BE2C (cell line): ENCODE measurements at regions not wholly inside any gene's neighbourhood (a gene's known extent, or its start where the extent isn't known, plus 50 kb on each side); places are given as distances from the start of the nearest gene placed in this dataset.

Experiments used
- DNase-seq: peaks from one replicate; pipeline ENCODE4 v3.0.0-alpha.2; 2020
- H3K27me3 ChIP-seq: fragments of 250-450 bp; sonication (Bioruptor Pico); 2 replicates; pipeline ENCODE4 v1.5.1; 2020; ENCODE audit warnings: mild to moderate bottlenecking
- H3K36me3 ChIP-seq: fragments of 250-450 bp; sonication (Bioruptor Pico); 2 replicates; pipeline ENCODE4 v1.5.1; 2020; ENCODE audit warnings: mild to moderate bottlenecking
- H3K4me1 ChIP-seq: fragments of 250-450 bp; sonication (Bioruptor Pico); 2 replicates; pipeline ENCODE4 v1.5.1; 2020
- H3K4me3 ChIP-seq: 2 replicates; pipeline ENCODE4 v1.5.1; 2011; ENCODE audit warnings: low read depth, low read length
- H3K9me3 ChIP-seq: fragments of 250-450 bp; sonication (Bioruptor Pico); 2 replicates; pipeline ENCODE4 v1.5.1; 2020
- TF ChIP-seq, protein P1 (sequence below): IDR thresholded peaks from 2 replicates; pipeline ENCODE4 v1.5.1; 2012; ENCODE audit warnings: mild to moderate bottlenecking, low read depth, low read length

GRCh38 chr17:31693433-31694220 is 165.4 kb downstream of the COPRS start:
- Histone ChIP-seq H3K27me3 (no peaks in the 10 kb centered on the region), H3K36me3 (no peaks in the 10 kb centered on the region), H3K9me3 (no peaks in the 10 kb centered on the region), H3K4me3 (no peak overlapping the region), H3K4me1 (peaks cover 6% of the 10 kb centered on the region; the same call in 1 of the 2 replicates)
- TF ChIP-seq, protein P1, sequence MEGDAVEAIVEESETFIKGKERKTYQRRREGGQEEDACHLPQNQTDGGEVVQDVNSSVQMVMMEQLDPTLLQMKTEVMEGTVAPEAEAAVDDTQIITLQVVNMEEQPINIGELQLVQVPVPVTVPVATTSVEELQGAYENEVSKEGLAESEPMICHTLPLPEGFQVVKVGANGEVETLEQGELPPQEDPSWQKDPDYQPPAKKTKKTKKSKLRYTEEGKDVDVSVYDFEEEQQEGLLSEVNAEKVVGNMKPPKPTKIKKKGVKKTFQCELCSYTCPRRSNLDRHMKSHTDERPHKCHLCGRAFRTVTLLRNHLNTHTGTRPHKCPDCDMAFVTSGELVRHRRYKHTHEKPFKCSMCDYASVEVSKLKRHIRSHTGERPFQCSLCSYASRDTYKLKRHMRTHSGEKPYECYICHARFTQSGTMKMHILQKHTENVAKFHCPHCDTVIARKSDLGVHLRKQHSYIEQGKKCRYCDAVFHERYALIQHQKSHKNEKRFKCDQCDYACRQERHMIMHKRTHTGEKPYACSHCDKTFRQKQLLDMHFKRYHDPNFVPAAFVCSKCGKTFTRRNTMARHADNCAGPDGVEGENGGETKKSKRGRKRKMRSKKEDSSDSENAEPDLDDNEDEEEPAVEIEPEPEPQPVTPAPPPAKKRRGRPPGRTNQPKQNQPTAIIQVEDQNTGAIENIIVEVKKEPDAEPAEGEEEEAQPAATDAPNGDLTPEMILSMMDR, result no peak
- no peak for DNase-seq

DNA sequence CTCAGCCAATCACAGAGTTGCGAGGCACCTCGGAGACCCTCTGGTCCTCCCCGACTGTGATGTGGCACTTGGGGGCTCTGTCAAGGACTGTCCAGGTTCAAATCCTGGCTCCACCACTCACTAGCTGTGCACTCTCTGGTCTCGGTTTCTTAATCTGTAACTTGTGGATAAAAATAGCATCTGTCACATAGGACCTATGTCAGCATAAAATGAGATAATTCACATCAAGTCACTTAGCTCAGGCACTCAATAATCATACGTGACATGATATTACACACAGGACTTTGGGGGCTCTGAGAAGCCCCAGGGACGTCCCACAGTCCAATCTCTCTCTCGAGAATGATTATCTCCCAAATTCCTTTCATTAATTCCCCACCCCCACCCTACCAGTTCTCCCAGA is 166.4 kb downstream of the COPRS start:
- H3K27me3 ChIP-seq, result no peaks in the 10 kb centered on the region
- H3K36me3 ChIP-seq, result no peaks in the 10 kb centered on the region
- peaks cover 6% of the 10 kb centered on the region; the same call in 1 of the 2 replicates for H3K4me1 ChIP-seq
- no peak for DNase-seq
- H3K9me3 ChIP-seq, result no peaks in the 10 kb centered on the region
- H3K4me3 ChIP-seq, result no peak overlapping the region
- TF ChIP-seq, protein P1, result no peak

GRCh38 chr17:31692027-31692426 is 167.0 kb downstream of the COPRS start:
- Histone ChIP-seq H3K36me3 (no peaks in the 10 kb centered on the region), H3K9me3 (no peaks in the 10 kb centered on the region), H3K4me1 (peaks cover 6% of the 10 kb centered on the region; the same call in 1 of the 2 replicates), H3K27me3 (no peaks in the 10 kb centered on the region), H3K4me3 (no peak overlapping the region)
- no peak for DNase-seq
- TF ChIP-seq, protein P1, result no peak

DNA sequence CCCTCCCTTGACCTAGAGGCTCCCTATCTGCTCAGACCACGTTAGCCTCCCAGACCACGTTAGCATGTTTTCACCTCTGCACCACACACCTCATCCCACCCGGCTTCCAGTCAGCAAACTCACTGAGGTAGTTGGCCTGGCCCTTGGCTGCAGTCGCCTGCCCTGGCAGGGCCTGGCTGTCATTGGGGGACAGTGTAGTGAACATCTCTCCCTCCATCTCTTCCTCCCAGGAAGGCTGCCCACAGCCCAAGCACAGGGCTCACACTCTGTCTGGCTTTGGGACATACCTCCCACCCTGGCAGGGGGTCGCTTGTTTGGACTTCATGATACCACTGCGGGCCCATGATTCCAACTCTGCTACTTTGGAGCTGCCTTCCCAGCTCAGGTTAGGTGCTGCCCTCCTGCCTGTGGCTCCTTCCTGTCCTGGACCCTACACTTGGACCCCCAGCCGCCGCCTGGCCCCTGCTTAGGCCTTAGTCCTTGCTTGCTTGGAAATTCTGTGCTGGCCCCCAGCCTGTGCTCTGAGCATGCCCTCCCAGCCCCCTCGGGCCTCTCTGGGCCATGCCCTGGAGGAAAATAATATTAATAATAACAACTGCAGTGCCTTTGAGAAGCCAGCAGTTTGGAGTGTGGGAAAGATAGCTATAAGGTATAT is 167.7 kb downstream of the COPRS start:
- TF ChIP-seq, protein P1, result no peak
- Histone ChIP-seq H3K4me1 (peaks cover 6% of the 10 kb centered on the region; the same call in 1 of the 2 replicates), H3K4me3 (no peak overlapping the region), H3K27me3 (no peaks in the 10 kb centered on the region), H3K36me3 (no peaks in the 10 kb centered on the region), H3K9me3 (no peaks in the 10 kb centered on the region)
- DNase-seq, result no peak

GRCh38 chr17:31690151-31690551 is 168.9 kb downstream of the COPRS start:
- DNase-seq, result no peak
- TF ChIP-seq, protein P1, result no peak
- H3K36me3 ChIP-seq, result no peaks in the 10 kb centered on the region
- no peaks in the 10 kb centered on the region for H3K9me3 ChIP-seq
- H3K4me3 ChIP-seq, result no peak overlapping the region
- no peaks in the 10 kb centered on the region for H3K27me3 ChIP-seq
- H3K4me1 ChIP-seq, result no peaks in the 10 kb centered on the region

- TF ChIP-seq, protein P1, result no peak
- no peak for DNase-seq
- no peaks in the 10 kb centered on the region for H3K4me1 ChIP-seq
- no peaks in the 10 kb centered on the region for H3K27me3 ChIP-seq
- H3K9me3 ChIP-seq, result no peaks in the 10 kb centered on the region
- H3K4me3 ChIP-seq, result no peak overlapping the region
- H3K36me3 ChIP-seq, result no peaks in the 10 kb centered on the region
Observed at GRCh38 chr17:31688701-31689100, 170.3 kb downstream of the COPRS start.
